ENCODE measurements at regions not wholly inside any gene's neighbourhood (a gene's known extent, or its start where the extent isn't known, plus 50 kb on each side); places are given as distances from the start of the nearest gene placed in this dataset.

DNA sequence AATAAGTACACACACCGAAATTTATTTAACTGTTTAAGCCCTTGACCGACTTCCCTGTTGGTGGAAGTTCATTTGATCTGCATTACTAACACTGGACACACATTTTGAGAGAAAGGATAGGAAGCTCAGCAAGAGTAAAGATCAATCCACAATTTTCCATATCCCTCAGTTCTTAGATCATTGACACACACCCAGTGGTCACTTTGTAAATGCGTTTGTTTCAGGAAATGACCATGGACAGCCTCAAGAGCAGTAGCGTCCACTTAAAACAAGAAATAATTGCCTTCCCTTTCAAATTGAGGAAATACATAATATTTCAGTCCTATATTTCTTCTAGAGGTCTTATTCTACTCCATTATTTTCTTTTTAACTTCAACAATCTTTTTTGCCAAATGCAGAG, 511.5 kb upstream of the PTBP2 start:
- Histone ChIP-seq H3K9me3 (ENCODE audit: low read length) (no peaks in the 10 kb centered on the region), H3K4me1 (ENCODE audit: insufficient read depth, low read length) (no peaks in the 10 kb centered on the region), H4K20me1 (ENCODE audit: insufficient read depth, low read length) (no peaks in the 10 kb centered on the region), H3K79me2 (ENCODE audit: insufficient read depth, low read length) (no peaks in the 10 kb centered on the region), H3K27me3 (ENCODE audit: control insufficient read depth in 1 of 2, insufficient read depth in 2 of 2, low read length in 2 of 2) (no peaks in the 10 kb centered on the region), H3K4me2 (ENCODE audit: low read depth, low read length) (no peak overlapping the region), H3K27ac (ENCODE audit: extremely low read length, insufficient read depth, low read length) (no peak overlapping the region), H2AFZ (ENCODE audit: low read length) (no peak overlapping the region), H3K9ac (ENCODE audit: insufficient read depth, low read depth, low read length) (no peak overlapping the region), H3K4me3 (replicated peaks in 1 of 3; ENCODE audit: insufficient read depth in 1 of 3, low read depth in 2 of 3, low read length in 3 of 3) (no peak overlapping the region), H3K36me3 (replicated peaks in 1 of 2; ENCODE audit: control insufficient read depth in 1 of 2, insufficient read depth in 2 of 2, low read length in 2 of 2) (no peaks in the 10 kb centered on the region)
- intact Hi-C loops (cut with micrococcal nuclease; ENCODE audit: unreplicated experiment) (no loop called here), in situ Hi-C loops (cut with HindIII; ENCODE audit: extremely low pct_ligation_motif_present, low pct_unique_long_range_greater_than_20kb) (no loop called here)
- BruUV-seq (replicated peaks): no TSS peak
- DNase-seq (ENCODE audit: low spot score): no peak
- ATAC-seq: no peak
- TF ChIP-seq KMT2A (CRISPR knock-in tag; IDR thresholded peaks at IDR 0.05) (no peak), SRY (CRISPR knock-in tag; IDR thresholded peaks at IDR 0.05) (no peak)
- TF ChIP-seq, protein P1, sequence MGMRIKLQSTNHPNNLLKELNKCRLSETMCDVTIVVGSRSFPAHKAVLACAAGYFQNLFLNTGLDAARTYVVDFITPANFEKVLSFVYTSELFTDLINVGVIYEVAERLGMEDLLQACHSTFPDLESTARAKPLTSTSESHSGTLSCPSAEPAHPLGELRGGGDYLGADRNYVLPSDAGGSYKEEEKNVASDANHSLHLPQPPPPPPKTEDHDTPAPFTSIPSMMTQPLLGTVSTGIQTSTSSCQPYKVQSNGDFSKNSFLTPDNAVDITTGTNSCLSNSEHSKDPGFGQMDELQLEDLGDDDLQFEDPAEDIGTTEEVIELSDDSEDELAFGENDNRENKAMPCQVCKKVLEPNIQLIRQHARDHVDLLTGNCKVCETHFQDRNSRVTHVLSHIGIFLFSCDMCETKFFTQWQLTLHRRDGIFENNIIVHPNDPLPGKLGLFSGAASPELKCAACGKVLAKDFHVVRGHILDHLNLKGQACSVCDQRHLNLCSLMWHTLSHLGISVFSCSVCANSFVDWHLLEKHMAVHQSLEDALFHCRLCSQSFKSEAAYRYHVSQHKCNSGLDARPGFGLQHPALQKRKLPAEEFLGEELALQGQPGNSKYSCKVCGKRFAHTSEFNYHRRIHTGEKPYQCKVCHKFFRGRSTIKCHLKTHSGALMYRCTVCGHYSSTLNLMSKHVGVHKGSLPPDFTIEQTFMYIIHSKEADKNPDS (CRISPR knock-in tag; IDR thresholded peaks at IDR 0.05): no peak
- 2% methylated on average over 4 of the region's 4 CpGs for WGBS (ENCODE audit: low lambda C conversion rate)
- ChIA-PET CTCF (ENCODE audit: low intra/inter-chr PET ratio, low total read pairs) (no interaction called here), POLR2A (no interaction called here)
- no peak for FAIRE-seq

DNA sequence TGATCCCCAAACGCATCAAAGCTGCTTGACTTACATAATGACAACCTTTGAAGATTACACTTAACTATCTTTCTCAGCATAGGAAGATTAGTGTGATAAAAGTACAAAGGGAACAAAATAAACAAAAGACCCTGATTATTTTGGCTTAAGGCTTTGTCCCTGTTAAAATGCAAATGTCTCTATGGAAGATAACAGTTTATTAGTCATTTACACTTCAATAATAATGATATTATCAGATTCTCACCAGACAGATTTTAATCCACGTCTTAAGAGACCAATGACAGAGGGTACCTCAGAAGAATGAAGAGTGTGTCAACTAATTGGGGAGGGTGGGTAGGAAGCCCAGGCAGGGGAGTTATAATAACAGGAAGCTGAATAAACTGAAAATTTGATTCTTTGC, 510.4 kb upstream of the PTBP2 start:
- H3K36me3 ChIP-seq (replicated peaks in 1 of 2; ENCODE audit: control insufficient read depth in 1 of 2, insufficient read depth in 2 of 2, low read length in 2 of 2): no peaks in the 10 kb centered on the region
- H3K9me3 ChIP-seq (ENCODE audit: low read length): no peaks in the 10 kb centered on the region
- H3K4me1 ChIP-seq (ENCODE audit: insufficient read depth, low read length): no peaks in the 10 kb centered on the region
- no peak for ATAC-seq
- in situ Hi-C loops (cut with HindIII; ENCODE audit: extremely low pct_ligation_motif_present, low pct_unique_long_range_greater_than_20kb) (no loop called here), intact Hi-C loops (cut with micrococcal nuclease; ENCODE audit: unreplicated experiment) (no loop called here)
- no peaks in the 10 kb centered on the region for H4K20me1 ChIP-seq (ENCODE audit: insufficient read depth, low read length)
- no peak overlapping the region for H3K9ac ChIP-seq (ENCODE audit: insufficient read depth, low read depth, low read length)
- H3K27ac ChIP-seq (ENCODE audit: extremely low read length, insufficient read depth, low read length): no peak overlapping the region
- FAIRE-seq: no peak
- WGBS (ENCODE audit: low lambda C conversion rate): 1% methylated on average over 2 of the region's 2 CpGs
- H3K79me2 ChIP-seq (ENCODE audit: insufficient read depth, low read length): no peaks in the 10 kb centered on the region
- no peak for DNase-seq (ENCODE audit: low spot score)
- H3K4me3 ChIP-seq (replicated peaks in 1 of 3; ENCODE audit: insufficient read depth in 1 of 3, low read depth in 2 of 3, low read length in 3 of 3): no peak overlapping the region
- no TSS peak for BruUV-seq (replicated peaks)
- H2AFZ ChIP-seq (ENCODE audit: low read length): no peak overlapping the region
- no peak overlapping the region for H3K4me2 ChIP-seq (ENCODE audit: low read depth, low read length)
- no peaks in the 10 kb centered on the region for H3K27me3 ChIP-seq (ENCODE audit: control insufficient read depth in 1 of 2, insufficient read depth in 2 of 2, low read length in 2 of 2)
- POLR2A ChIA-PET: no interaction called here
- CTCF ChIA-PET (ENCODE audit: low intra/inter-chr PET ratio, low total read pairs): no interaction called here
- TF ChIP-seq MYC (CRISPR knock-in tag; IDR thresholded peaks at IDR 0.05; ENCODE audit: borderline replicate concordance) (no peak), TBL1XR1 (IDR thresholded peaks at IDR 0.05; ENCODE audit: borderline replicate concordance, low read length, partially characterized antibody) (no peak), CENPT (CRISPR knock-in tag; IDR thresholded peaks at IDR 0.05; ENCODE audit: low read depth) (no peak), RFX5 (IDR thresholded peaks at IDR 0.05; ENCODE audit: low read depth, low read length) (no peak), AGO2 (optimal IDR thresholded peaks at IDR 0.05; ENCODE audit: low read depth, low read length) (no peak), ZNF33A (CRISPR knock-in tag; IDR thresholded peaks at IDR 0.05; ENCODE audit: borderline replicate concordance) (no peak), ZNF569 (CRISPR knock-in tag; IDR thresholded peaks at IDR 0.05; ENCODE audit: borderline replicate concordance) (no peak)
- TF ChIP-seq, protein P2, sequence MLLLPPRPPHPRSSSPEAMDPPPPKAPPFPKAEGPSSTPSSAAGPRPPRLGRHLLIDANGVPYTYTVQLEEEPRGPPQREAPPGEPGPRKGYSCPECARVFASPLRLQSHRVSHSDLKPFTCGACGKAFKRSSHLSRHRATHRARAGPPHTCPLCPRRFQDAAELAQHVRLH (CRISPR knock-in tag; IDR thresholded peaks at IDR 0.05; ENCODE audit: borderline replicate concordance, low read depth): no peak
- TF ChIP-seq, protein P3, sequence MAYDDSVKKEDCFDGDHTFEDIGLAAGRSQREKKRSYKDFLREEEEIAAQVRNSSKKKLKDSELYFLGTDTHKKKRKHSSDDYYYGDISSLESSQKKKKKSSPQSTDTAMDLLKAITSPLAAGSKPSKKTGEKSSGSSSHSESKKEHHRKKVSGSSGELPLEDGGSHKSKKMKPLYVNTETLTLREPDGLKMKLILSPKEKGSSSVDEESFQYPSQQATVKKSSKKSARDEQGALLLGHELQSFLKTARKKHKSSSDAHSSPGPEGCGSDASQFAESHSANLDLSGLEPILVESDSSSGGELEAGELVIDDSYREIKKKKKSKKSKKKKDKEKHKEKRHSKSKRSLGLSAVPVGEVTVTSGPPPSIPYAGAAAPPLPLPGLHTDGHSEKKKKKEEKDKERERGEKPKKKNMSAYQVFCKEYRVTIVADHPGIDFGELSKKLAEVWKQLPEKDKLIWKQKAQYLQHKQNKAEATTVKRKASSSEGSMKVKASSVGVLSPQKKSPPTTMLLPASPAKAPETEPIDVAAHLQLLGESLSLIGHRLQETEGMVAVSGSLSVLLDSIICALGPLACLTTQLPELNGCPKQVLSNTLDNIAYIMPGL (CRISPR knock-in tag; IDR thresholded peaks at IDR 0.05; ENCODE audit: borderline replicate concordance in 1 of 2, low read depth in 1 of 2): no peak
- TF ChIP-seq, protein P4, sequence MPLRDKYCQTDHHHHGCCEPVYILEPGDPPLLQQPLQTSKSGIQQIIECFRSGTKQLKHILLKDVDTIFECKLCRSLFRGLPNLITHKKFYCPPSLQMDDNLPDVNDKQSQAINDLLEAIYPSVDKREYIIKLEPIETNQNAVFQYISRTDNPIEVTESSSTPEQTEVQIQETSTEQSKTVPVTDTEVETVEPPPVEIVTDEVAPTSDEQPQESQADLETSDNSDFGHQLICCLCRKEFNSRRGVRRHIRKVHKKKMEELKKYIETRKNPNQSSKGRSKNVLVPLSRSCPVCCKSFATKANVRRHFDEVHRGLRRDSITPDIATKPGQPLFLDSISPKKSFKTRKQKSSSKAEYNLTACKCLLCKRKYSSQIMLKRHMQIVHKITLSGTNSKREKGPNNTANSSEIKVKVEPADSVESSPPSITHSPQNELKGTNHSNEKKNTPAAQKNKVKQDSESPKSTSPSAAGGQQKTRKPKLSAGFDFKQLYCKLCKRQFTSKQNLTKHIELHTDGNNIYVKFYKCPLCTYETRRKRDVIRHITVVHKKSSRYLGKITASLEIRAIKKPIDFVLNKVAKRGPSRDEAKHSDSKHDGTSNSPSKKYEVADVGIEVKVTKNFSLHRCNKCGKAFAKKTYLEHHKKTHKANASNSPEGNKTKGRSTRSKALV (CRISPR knock-in tag; IDR thresholded peaks at IDR 0.05): no peak
